H9 (cell line): ENCODE measurements at regions not wholly inside any gene's neighbourhood (a gene's known extent, or its start where the extent isn't known, plus 50 kb on each side); places are given as distances from the start of the nearest gene placed in this dataset.

ENCODE experiments used
- DNase-seq: peaks from one replicate; pipeline ENCODE4 v3.0.0-alpha.2; 2017
- H2AFZ ChIP-seq: one replicate; pipeline ENCODE4 v1.6.1; 2013; ENCODE audit warnings: mild to moderate bottlenecking, low read length, control low read depth, moderate library complexity
- H2AK5ac ChIP-seq: 2 replicates; pipeline ENCODE4 v1.6.1; 2013; ENCODE audit warnings: low read length, control low read depth, mixed read lengths; ENCODE audit not compliant: insufficient read length
- H2BK120ac ChIP-seq: one replicate; pipeline ENCODE4 v1.6.1; 2013; ENCODE audit warnings: low read depth, mild to moderate bottlenecking, low read length, control low read depth, inconsistent platforms; ENCODE audit not compliant: poor library complexity, severe bottlenecking
- H2BK12ac ChIP-seq: 2 replicates; pipeline ENCODE4 v1.6.1; 2013; ENCODE audit warnings: low read length, control low read depth, mixed read lengths, low read depth; ENCODE audit not compliant: insufficient read length
- H2BK15ac ChIP-seq: 2 replicates; pipeline ENCODE4 v1.6.1; 2013; ENCODE audit warnings: low read depth, low read length, control low read depth
- H2BK20ac ChIP-seq: one replicate; pipeline ENCODE4 v1.6.1; 2013; ENCODE audit warnings: low read depth, mild to moderate bottlenecking, low read length, control low read depth, inconsistent platforms; ENCODE audit not compliant: poor library complexity, severe bottlenecking
- H2BK5ac ChIP-seq: 2 replicates; pipeline ENCODE4 v1.6.1; 2013; ENCODE audit warnings: low read length, control low read depth, mixed read lengths; ENCODE audit not compliant: insufficient read length
- H3K14ac ChIP-seq: 2 replicates; pipeline ENCODE4 v1.6.1; 2013; ENCODE audit warnings: low read length, control low read depth; ENCODE audit not compliant: insufficient read depth
- H3K18ac ChIP-seq: 2 replicates; pipeline ENCODE4 v1.6.1; 2013; ENCODE audit warnings: low read depth, mild to moderate bottlenecking, mixed read lengths, low read length, control low read depth; ENCODE audit not compliant: insufficient read length
- H3K23ac ChIP-seq: 2 replicates; pipeline ENCODE4 v1.6.1; 2013; ENCODE audit warnings: low read length, control low read depth, mixed read lengths, low read depth; ENCODE audit not compliant: insufficient read length
- H3K23me2 ChIP-seq: 2 replicates; pipeline ENCODE4 v1.6.1; 2013; ENCODE audit warnings: low read depth, mild to moderate bottlenecking, mixed read lengths, low read length, control low read depth; ENCODE audit not compliant: insufficient read length, poor library complexity, severe bottlenecking
- H3K27ac ChIP-seq: 2 replicates; pipeline ENCODE4 v1.5.1; 2013; ENCODE audit warnings: low read length, control low read depth, mixed read lengths, low read depth; ENCODE audit not compliant: insufficient read length
- H3K27me3 ChIP-seq: 2 replicates; pipeline ENCODE4 v1.6.1; 2013; ENCODE audit warnings: low read length, control low read depth, inconsistent platforms; ENCODE audit not compliant: insufficient read depth
- H3K4ac ChIP-seq: 2 replicates; pipeline ENCODE4 v1.6.1; 2013; ENCODE audit warnings: low read depth, mild to moderate bottlenecking, control low read depth, inconsistent platforms, low read length, moderate library complexity
- H3K4me1 ChIP-seq: 2 replicates; pipeline ENCODE4 v1.6.1; 2013; ENCODE audit warnings: low read length, control low read depth, inconsistent platforms; ENCODE audit not compliant: insufficient read depth
- H3K4me2 ChIP-seq: 2 replicates; pipeline ENCODE4 v1.6.1; 2013; ENCODE audit warnings: low read length, control low read depth, mixed read lengths; ENCODE audit not compliant: insufficient read length, insufficient read depth
- H3K56ac ChIP-seq: 2 replicates; pipeline ENCODE4 v1.6.1; 2013; ENCODE audit warnings: low read depth, mild to moderate bottlenecking, mixed read lengths, low read length, control low read depth; ENCODE audit not compliant: insufficient read length
- H3K79me1 ChIP-seq: 2 replicates; pipeline ENCODE4 v1.6.1; 2013; ENCODE audit warnings: low read depth, mild to moderate bottlenecking, moderate library complexity, low read length, control low read depth, inconsistent platforms; ENCODE audit not compliant: insufficient read depth, poor library complexity, severe bottlenecking
- H3K79me2 ChIP-seq: 2 replicates; pipeline ENCODE4 v1.6.1; 2013; ENCODE audit warnings: low read length, control low read depth, inconsistent platforms; ENCODE audit not compliant: insufficient read depth
- H3K9ac ChIP-seq: 2 replicates; pipeline ENCODE4 v1.6.1; 2013; ENCODE audit warnings: low read length, control low read depth, mixed read lengths; ENCODE audit not compliant: insufficient read length; ENCODE audit errors: extremely low read depth
- H3K9me3 ChIP-seq: one replicate; pipeline ENCODE4 v1.6.1; 2013; ENCODE audit warnings: low read depth, low read length, inconsistent platforms; ENCODE audit not compliant: control insufficient read depth
- H3T11ph ChIP-seq: one replicate; pipeline ENCODE4 v1.6.1; 2013; ENCODE audit warnings: mild to moderate bottlenecking, low read length, control low read depth, inconsistent platforms
- H4K20me1 ChIP-seq: one replicate; pipeline ENCODE4 v1.6.1; 2013; ENCODE audit not compliant: control insufficient read depth, insufficient read length, insufficient read depth
- H4K5ac ChIP-seq: 2 replicates; pipeline ENCODE4 v1.6.1; 2013; ENCODE audit warnings: low read depth, mild to moderate bottlenecking, mixed read lengths, low read length, control low read depth; ENCODE audit not compliant: insufficient read length
- H4K8ac ChIP-seq: replicated peaks from 2 replicates; pipeline ENCODE4 v1.6.1; 2013; ENCODE audit warnings: low read length, control low read depth, mixed read lengths, low read depth; ENCODE audit not compliant: insufficient read length
- H4K91ac ChIP-seq: 2 replicates; pipeline ENCODE4 v1.6.1; 2013; ENCODE audit warnings: low read depth, mild to moderate bottlenecking, moderate library complexity, mixed read lengths, low read length, control low read depth; ENCODE audit not compliant: insufficient read length
- H3K27ac Mint-ChIP-seq, 3 experiments: 2 replicates in 2 of 3; 3 replicates in 1 of 3; pipeline ENCODE4 v1.8.0; 2020 to 2021; ENCODE audit warnings: mixed read lengths in 3 of 3, mild to moderate bottlenecking in 1 of 3, moderate library complexity in 1 of 3
- H3K27me3 Mint-ChIP-seq: 2 replicates; pipeline ENCODE4 v1.8.0; 2021; ENCODE audit warnings: low read depth, mild to moderate bottlenecking, moderate library complexity, mixed read lengths
- H3K36me3 Mint-ChIP-seq, 3 experiments: 2 replicates in 2 of 3; 3 replicates in 1 of 3; pipeline ENCODE4 v1.8.0; 2020 to 2021; ENCODE audit warnings: low read depth in 3 of 3, mixed read lengths in 3 of 3; ENCODE audit not compliant: insufficient read depth in 1 of 3
- H3K4me1 Mint-ChIP-seq, 2 experiments: 2 replicates each; pipeline ENCODE4 v1.8.0; 2020; ENCODE audit warnings: mixed read lengths in 2 of 2
- H3K4me3 Mint-ChIP-seq, 2 experiments: 2 replicates in 1 of 2; 3 replicates in 1 of 2; pipeline ENCODE4 v1.8.0; 2020 to 2021; ENCODE audit warnings: mild to moderate bottlenecking in 2 of 2, mixed read lengths in 2 of 2, moderate library complexity in 1 of 2
- H3K9me3 Mint-ChIP-seq, 2 experiments: 2 replicates in 1 of 2; 3 replicates in 1 of 2; pipeline ENCODE4 v1.8.0; 2020; ENCODE audit warnings: mild to moderate bottlenecking in 2 of 2, mixed read lengths in 2 of 2, moderate library complexity in 1 of 2
- WGBS: extraction: QIAGEN DNeasy Blood & Tissue Kit; methylation state at CpG from one replicate; pipeline ENCODE4 v1.1.7; 2013; ENCODE audit warnings: missing lambda C conversion rate, low lambda C conversion rate, mixed read lengths; ENCODE audit not compliant: insufficient read length; ENCODE audit errors: extremely low coverage; 5-methylcytosine and 5-hydroxymethylcytosine counted together
- TF ChIP-seq, protein P1 (sequence below): fragments of 200-600 bp; sonication (generic); conservative IDR thresholded peaks from 3 replicates; pipeline ENCODE4 v1.8.0; 2021; ENCODE audit warnings: antibody characterized with exemption, mild to moderate bottlenecking

DNA sequence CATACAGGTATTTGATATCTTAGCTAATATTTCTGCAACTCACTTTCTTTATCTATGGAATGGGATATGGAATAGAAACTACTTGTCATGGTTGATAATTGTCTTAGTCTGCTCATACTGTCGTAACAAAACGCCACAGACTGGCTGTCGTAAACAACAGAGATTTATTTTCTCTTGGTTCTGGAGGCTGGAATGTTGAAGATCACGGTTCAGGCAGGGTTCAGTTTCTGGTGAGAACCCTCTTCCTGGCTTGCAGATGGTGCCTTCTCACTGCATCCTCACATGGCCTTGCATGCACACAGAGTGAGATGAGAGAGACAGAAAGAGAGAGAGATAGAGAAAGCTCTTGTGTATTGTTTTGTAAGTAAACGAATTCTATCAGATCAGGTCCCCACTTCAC lies 332.7 kb upstream of the MAGI2 start:
- Histone ChIP-seq H4K20me1 (no peaks in the 10 kb centered on the region), H2BK12ac (no peak overlapping the region), H2BK120ac (no peak overlapping the region), H3K4ac (no peak overlapping the region), H3T11ph (no peak overlapping the region), H2BK5ac (no peak overlapping the region), H4K5ac (no peak overlapping the region), H3K79me2 (no peaks in the 10 kb centered on the region), H2BK20ac (no peak overlapping the region), H3K9ac (no peak overlapping the region), H3K18ac (no peak overlapping the region), H3K14ac (no peak overlapping the region), H3K23ac (no peak overlapping the region), H3K27me3 (no peaks in the 10 kb centered on the region), H3K23me2 (no peaks in the 10 kb centered on the region), H2AFZ (no peak overlapping the region), H3K27ac (no peak overlapping the region), H2BK15ac (no peak overlapping the region), H4K91ac (no peak overlapping the region), H3K9me3 (no peaks in the 10 kb centered on the region), H3K4me2 (no peak overlapping the region), H2AK5ac (no peak overlapping the region), H3K79me1 (no peaks in the 10 kb centered on the region), H4K8ac (no peak overlapping the region), H3K4me1 (no peaks in the 10 kb centered on the region), H3K56ac (no peak overlapping the region)
- Mint-ChIP-seq H3K36me3 (no peaks in the 10 kb centered on the region), H3K27ac (no peak overlapping the region), H3K4me1 (no peaks in the 10 kb centered on the region), H3K27me3 (no peaks in the 10 kb centered on the region), H3K4me3 (no peak overlapping the region), H3K9me3 (no peaks in the 10 kb centered on the region)
- no CpG with 5 or more reads among the region's 5 CpGs for WGBS
- DNase-seq = no peak
- TF ChIP-seq, protein P1, sequence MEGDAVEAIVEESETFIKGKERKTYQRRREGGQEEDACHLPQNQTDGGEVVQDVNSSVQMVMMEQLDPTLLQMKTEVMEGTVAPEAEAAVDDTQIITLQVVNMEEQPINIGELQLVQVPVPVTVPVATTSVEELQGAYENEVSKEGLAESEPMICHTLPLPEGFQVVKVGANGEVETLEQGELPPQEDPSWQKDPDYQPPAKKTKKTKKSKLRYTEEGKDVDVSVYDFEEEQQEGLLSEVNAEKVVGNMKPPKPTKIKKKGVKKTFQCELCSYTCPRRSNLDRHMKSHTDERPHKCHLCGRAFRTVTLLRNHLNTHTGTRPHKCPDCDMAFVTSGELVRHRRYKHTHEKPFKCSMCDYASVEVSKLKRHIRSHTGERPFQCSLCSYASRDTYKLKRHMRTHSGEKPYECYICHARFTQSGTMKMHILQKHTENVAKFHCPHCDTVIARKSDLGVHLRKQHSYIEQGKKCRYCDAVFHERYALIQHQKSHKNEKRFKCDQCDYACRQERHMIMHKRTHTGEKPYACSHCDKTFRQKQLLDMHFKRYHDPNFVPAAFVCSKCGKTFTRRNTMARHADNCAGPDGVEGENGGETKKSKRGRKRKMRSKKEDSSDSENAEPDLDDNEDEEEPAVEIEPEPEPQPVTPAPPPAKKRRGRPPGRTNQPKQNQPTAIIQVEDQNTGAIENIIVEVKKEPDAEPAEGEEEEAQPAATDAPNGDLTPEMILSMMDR = no peak
